Astrocyte of the cerebellum (primary cell): ENCODE measurements at regions not wholly inside any gene's neighbourhood (a gene's known extent, or its start where the extent isn't known, plus 50 kb on each side); places are given as distances from the start of the nearest gene placed in this dataset.

Source experiments
- DNase-seq: peaks from one replicate; pipeline ENCODE4 v3.0.0-alpha.2; 2011; ENCODE audit warnings: low read depth
- H3K4me3 ChIP-seq: 2 replicates; pipeline ENCODE4 v1.5.1; 2011; ENCODE audit warnings: mild to moderate bottlenecking, low read depth, low read length, moderate library complexity
- CTCF ChIP-seq: IDR thresholded peaks from 2 replicates; pipeline ENCODE4 v1.5.1; 2012; ENCODE audit warnings: low read length, low read depth, moderate library complexity, mild to moderate bottlenecking; ENCODE audit errors: missing control alignments
- in situ Hi-C: cut with HindIII; loops from 2 replicates; pipeline ENCODE4 v1.10.0; 2017; ENCODE audit warnings: low sequenced_read_pairs

DNA sequence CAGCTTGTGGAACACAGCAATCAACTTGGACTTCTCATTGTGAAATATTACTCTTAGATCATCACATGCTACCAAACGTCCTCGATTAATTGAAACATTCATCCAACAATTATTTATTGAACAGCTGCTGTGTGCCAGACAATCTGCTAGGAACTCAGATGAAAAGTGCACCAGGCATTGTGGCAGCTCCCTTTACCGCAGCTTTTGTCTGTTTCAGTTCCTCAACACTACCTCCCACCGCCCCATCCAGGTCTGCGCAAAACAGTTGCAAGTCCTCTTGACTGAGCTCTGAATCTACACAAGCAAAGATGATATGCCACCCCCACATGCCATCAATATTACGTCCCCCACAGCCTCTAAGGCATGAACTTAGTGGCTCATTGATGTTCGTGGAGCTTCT is 1094.4 kb upstream of the MAP3K7 start:
- in situ Hi-C loops, result no loop called here
- TF ChIP-seq CTCF, result no peak
- DNase-seq, result no peak
- no peak overlapping the region for H3K4me3 ChIP-seq

DNA sequence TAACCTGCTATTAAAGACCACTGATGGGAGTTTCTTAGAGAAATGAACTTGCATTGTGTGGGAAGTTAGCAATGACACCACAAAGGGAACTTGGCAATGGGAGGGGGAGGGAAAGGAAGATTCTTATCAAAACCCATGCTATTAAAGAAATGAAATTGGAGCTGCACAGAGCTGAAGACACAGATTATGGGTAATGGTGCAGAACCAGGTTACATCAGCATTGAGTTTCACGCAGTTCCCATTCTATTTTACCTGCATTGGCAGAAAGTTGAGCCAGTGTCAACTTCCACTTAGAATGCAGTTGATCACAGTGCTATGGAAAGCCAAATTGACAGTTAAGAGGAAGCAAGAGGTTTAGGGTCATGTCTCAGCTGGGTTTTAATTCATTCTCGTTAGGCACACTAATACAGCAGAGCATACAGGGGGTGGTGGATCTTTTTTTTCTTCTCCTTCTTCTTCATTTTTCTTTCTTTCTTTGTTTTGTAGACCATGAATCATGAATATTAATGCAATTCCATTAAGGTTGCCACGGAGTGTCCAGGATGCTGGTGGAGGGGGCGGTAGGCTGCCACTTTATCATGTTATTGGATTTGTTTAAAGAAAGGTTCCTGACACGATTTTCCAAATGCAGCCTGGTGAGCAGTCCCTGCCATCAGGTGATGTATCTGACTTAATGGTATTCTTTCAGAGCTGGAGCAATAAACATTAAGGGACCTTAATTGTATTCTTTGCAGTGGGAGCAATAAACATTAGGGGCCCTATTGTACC is 1092.0 kb upstream of the MAP3K7 start:
- DNase-seq, result no peak
- in situ Hi-C loops, result no loop called here
- H3K4me3 ChIP-seq, result no peak overlapping the region
- TF ChIP-seq CTCF, result no peak

GRCh38 chr6:91672201-91672600 is 1085.3 kb upstream of the MAP3K7 start:
- in situ Hi-C loops, result no loop called here
- peak; percentile 66 for DNase-seq
- TF ChIP-seq CTCF, result no peak
- H3K4me3 ChIP-seq, result no peak overlapping the region

GRCh38 chr6:91669871-91670268 is 1083.0 kb upstream of the MAP3K7 start:
- TF ChIP-seq CTCF, result no peak
- in situ Hi-C loops, result no loop called here
- no peak for DNase-seq
- no peak overlapping the region for H3K4me3 ChIP-seq

DNA sequence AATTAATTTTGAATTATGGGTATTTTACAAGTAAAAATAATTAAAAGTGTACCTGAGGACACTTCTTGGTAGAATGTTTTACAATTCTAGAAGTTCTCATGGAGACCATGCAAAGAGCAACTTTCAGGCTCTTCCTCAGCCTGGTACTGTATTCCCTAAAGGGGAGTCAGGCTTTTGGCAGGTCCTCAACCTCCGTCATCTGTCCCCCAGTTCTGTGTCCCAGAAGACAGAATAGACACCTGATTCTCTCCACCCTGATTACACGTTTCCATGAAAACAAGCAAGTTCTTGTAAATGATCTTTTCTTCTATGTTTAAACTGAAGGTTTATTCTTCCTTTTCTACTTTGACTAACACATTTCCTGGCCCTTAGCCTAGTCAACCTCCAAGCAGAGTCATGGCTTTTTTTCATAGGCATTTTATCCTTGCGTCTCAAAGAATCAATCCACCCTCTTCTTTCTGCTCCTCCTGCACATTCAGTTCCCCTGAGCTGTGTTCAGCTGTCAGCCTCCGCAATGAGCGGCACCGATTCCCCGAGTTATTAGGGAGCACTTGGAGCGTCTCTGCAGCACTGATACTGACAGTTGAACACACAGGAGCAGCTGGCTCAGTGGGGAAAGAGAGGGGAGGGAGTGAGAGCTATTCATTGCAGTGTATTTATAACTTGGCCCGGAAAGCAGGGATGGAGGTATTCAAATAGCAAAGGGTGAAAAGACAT is 1082.4 kb upstream of the MAP3K7 start:
- in situ Hi-C loops, result no loop called here
- H3K4me3 ChIP-seq, result no peak overlapping the region
- no peak for TF ChIP-seq CTCF
- DNase-seq, result no peak

GRCh38 chr6:91667596-91667995 is 1080.7 kb upstream of the MAP3K7 start:
- no peak overlapping the region for H3K4me3 ChIP-seq
- no peak for DNase-seq
- in situ Hi-C loops, result no loop called here
- TF ChIP-seq CTCF, result no peak
